ENCODE measurements at regions not wholly inside any gene's neighbourhood (a gene's known extent, or its start where the extent isn't known, plus 50 kb on each side); places are given as distances from the start of the nearest gene placed in this dataset.

DNA sequence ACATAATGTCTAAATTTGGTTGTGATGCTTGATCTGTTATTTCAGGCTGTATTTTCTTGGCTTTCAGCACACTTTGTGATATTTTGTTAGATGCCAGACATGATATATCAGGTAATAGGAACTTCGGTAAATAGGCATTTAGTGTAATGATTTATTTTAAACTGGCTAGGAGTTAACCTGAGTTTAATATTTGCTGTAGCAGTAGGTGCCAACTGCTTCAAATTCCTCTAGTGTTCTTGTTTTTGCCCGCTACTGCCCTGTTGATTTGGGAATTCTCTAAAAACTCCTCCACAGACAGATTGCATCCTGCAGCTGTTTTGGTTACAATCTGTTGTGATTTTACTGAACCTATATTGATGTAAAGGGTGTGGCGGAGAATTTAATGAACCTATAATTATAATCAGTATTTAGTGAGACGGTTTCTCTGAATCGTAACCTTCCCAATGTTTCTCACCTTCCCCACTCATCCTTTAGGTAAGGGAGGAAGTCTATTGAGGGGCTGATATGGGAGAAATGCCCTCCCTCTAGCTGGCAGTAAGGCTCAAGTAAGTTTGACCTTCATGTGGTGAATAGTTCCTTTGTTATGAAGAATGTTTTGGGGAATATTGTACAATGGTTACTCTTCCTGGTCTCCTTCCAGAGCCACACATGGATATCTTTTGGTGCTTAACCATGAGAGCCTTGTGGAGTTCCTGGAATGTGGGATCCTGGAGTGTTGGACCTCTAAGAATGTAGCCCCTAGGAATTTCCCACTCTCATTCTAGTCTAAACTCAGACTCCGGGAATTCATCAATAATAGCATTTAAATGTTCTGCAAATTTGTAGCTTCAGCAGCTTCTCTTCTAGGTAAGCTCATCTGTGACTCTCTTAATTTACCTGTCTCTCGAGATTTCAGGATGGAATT, 634.1 kb downstream of the FSCB start:
- Histone ChIP-seq H3K27ac (ENCODE audit: low read depth, low read length) (peak overlapping the region; percentile 74), H3K27me3 (ENCODE audit: control insufficient read depth, insufficient read depth, low read length) (no peaks in the 10 kb centered on the region), H3K4me1 (ENCODE audit: control insufficient read depth, insufficient read depth, low read length) (peaks cover 20% of the 10 kb centered on the region), H3K9ac (ENCODE audit: low read depth, low read length) (no peak overlapping the region; the same call in 1 of the 2 replicates), H3K36me3 (ENCODE audit: control insufficient read depth, insufficient read depth, low read length) (no peaks in the 10 kb centered on the region), H3K4me3 (ENCODE audit: low read depth, low read length) (peak overlapping the region; percentile 42; the same call in 1 of the 2 replicates), H3K9me3 (ENCODE audit: control insufficient read depth, insufficient read depth, low read length) (no peaks in the 10 kb centered on the region)

DNA sequence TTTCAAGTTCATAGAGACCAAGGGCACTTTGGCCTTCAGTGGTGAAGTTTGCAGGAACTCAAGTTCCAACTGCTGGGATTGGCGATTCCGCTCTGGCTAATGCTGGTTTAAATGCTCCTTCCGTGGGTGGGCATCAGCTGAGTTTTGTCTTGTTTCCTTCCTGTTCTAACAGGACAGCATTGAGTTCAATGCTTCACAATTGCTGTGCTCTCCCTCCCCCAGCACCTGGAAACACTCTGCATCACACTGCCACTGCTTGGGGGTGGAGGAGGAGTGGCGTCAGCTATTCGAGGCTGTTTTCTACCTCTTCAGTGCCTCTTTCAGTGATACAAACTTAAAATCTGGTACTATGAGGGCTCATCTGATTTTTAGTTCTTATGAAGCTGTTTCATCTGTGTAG, 634.9 kb downstream of the FSCB start:
- H3K9ac ChIP-seq (ENCODE audit: low read depth, low read length), result peak overlapping the region; percentile 26; the same call in 1 of the 2 replicates
- no peaks in the 10 kb centered on the region for H3K27me3 ChIP-seq (ENCODE audit: control insufficient read depth, insufficient read depth, low read length)
- H3K36me3 ChIP-seq (ENCODE audit: control insufficient read depth, insufficient read depth, low read length), result no peaks in the 10 kb centered on the region
- H3K4me3 ChIP-seq (ENCODE audit: low read depth, low read length), result peak overlapping the region; percentile 42; the same call in 1 of the 2 replicates
- peaks cover 20% of the 10 kb centered on the region for H3K4me1 ChIP-seq (ENCODE audit: control insufficient read depth, insufficient read depth, low read length)
- peak overlapping the region; percentile 74 for H3K27ac ChIP-seq (ENCODE audit: low read depth, low read length)
- H3K9me3 ChIP-seq (ENCODE audit: control insufficient read depth, insufficient read depth, low read length), result no peaks in the 10 kb centered on the region

DNA sequence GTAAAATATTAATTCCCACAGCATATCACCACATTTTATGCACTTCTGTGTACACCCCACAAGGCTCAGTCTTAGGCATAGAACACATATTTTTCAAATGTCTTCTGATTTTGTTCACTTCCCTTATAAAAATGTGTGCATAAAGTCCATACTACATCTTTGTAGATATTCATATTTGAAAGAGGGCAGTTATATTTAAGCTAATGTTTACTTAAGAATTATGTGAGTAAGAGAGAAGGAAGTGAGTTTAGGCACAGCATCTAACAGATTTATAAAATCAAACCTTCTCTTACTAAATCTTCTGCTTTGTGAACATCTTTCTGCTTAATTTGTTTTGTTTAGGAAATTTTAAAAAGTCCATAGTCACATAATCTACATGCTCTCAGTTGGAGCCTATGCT, 648.1 kb downstream of the FSCB start:
- Histone ChIP-seq H3K9ac (ENCODE audit: low read depth, low read length) (no peak overlapping the region), H3K27ac (ENCODE audit: low read depth, low read length) (no peak overlapping the region), H3K27me3 (ENCODE audit: control insufficient read depth, insufficient read depth, low read length) (no peaks in the 10 kb centered on the region), H3K36me3 (ENCODE audit: control insufficient read depth, insufficient read depth, low read length) (no peaks in the 10 kb centered on the region), H3K4me1 (ENCODE audit: control insufficient read depth, insufficient read depth, low read length) (0 out of 2 replicates have a peak, but pooled peaks cover 4% of the 10 kb centered on the region), H3K9me3 (ENCODE audit: control insufficient read depth, insufficient read depth, low read length) (no peaks in the 10 kb centered on the region), H3K4me3 (ENCODE audit: low read depth, low read length) (no peak overlapping the region)

DNA sequence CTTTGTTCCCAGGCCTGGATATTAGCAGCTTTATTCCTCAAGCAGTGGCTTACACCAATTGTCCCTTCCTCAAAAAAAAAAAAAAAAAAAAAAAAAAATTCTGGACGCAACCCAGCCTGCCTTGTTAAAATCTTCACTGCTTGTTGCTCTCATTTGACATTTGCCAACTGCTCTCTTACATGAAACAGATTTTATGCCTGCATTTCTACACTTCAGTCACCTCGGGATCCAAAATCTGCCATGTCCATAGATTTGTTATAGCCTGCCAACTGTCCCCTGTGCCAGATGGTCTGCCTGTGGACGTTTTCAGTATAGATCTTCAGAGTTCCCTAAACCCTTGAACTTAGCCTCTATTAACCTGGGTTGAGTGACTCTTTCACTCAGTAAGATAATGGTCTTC, 651.5 kb downstream of the FSCB start:
- no peak overlapping the region for H3K27ac ChIP-seq (ENCODE audit: low read depth, low read length)

DNA sequence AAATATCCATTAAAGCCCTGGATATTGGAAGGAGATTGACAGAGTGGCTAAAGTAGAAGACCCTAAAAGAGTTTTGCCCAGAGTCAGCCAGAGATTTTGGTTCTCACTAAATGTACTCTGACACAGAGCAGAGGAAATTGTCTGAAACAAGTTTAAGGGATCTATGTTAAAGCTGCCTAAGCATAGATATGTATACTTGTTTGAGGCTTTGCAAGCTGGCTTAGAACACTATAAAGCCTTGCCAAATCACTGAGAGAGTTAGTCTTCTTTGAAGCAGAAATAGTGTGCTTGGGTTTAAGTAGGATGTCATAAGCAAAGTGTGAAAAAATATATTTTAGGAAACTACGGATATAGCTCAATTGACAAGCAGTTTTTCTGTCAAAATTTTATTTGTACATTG, 653.5 kb downstream of the FSCB start:
- Histone ChIP-seq H3K4me3 (ENCODE audit: low read depth, low read length) (no peak overlapping the region), H3K9me3 (ENCODE audit: control insufficient read depth, insufficient read depth, low read length) (no peaks in the 10 kb centered on the region), H3K27me3 (ENCODE audit: control insufficient read depth, insufficient read depth, low read length) (no peaks in the 10 kb centered on the region), H3K9ac (ENCODE audit: low read depth, low read length) (no peak overlapping the region), H3K36me3 (ENCODE audit: control insufficient read depth, insufficient read depth, low read length) (no peaks in the 10 kb centered on the region), H3K4me1 (ENCODE audit: control insufficient read depth, insufficient read depth, low read length) (no peaks in the 10 kb centered on the region), H3K27ac (ENCODE audit: low read depth, low read length) (no peak overlapping the region)

More for the DNA sequence above, 651.5 kb downstream of the FSCB start:
- Histone ChIP-seq H3K36me3 (ENCODE audit: control insufficient read depth, insufficient read depth, low read length) (no peaks in the 10 kb centered on the region), H3K4me3 (ENCODE audit: low read depth, low read length) (no peak overlapping the region), H3K4me1 (ENCODE audit: control insufficient read depth, insufficient read depth, low read length) (0 out of 2 replicates have a peak, but pooled peaks cover 4% of the 10 kb centered on the region), H3K27me3 (ENCODE audit: control insufficient read depth, insufficient read depth, low read length) (no peaks in the 10 kb centered on the region), H3K9ac (ENCODE audit: low read depth, low read length) (no peak overlapping the region), H3K9me3 (ENCODE audit: control insufficient read depth, insufficient read depth, low read length) (no peaks in the 10 kb centered on the region)

DNA sequence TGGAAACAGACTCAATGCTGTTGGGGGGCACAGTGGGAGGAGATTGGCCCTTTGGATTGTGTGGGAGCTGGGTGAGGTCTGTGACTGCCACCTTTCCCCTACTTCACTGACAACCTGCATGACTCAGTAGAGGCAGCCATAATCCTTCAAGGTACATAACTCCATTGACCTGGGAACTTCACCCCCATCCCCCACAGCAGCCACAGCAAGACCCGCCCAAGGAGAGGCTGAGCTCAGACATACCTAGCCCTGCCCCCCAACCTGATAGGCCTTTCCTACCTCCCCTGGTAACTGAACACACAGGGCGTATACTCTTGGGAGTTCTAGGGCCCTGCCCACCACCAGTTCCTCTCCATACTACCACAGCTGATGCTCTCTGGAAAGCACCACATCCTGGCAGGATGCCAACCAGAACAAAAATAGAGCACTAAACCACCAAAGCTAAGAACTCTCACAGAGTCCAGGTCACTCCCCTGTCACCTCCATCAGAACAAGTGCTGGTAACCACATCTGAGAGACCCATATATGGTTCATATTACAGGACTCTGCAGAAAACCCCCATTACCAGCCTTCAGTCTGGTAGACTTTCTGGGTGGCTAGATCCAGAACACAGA, 703.9 kb downstream of the FSCB start:
- 0 out of 2 replicates have a peak, but pooled peaks cover 5% of the 10 kb centered on the region for H3K9me3 ChIP-seq (ENCODE audit: control insufficient read depth, insufficient read depth, low read length)
- no peaks in the 10 kb centered on the region for H3K36me3 ChIP-seq (ENCODE audit: control insufficient read depth, insufficient read depth, low read length)
- H3K4me3 ChIP-seq (ENCODE audit: low read depth, low read length), result no peak overlapping the region
- no peaks in the 10 kb centered on the region for H3K27me3 ChIP-seq (ENCODE audit: control insufficient read depth, insufficient read depth, low read length)
- no peak overlapping the region for H3K9ac ChIP-seq (ENCODE audit: low read depth, low read length)
- no peaks in the 10 kb centered on the region for H3K4me1 ChIP-seq (ENCODE audit: control insufficient read depth, insufficient read depth, low read length)
- H3K27ac ChIP-seq (ENCODE audit: low read depth, low read length), result no peak overlapping the region

DNA sequence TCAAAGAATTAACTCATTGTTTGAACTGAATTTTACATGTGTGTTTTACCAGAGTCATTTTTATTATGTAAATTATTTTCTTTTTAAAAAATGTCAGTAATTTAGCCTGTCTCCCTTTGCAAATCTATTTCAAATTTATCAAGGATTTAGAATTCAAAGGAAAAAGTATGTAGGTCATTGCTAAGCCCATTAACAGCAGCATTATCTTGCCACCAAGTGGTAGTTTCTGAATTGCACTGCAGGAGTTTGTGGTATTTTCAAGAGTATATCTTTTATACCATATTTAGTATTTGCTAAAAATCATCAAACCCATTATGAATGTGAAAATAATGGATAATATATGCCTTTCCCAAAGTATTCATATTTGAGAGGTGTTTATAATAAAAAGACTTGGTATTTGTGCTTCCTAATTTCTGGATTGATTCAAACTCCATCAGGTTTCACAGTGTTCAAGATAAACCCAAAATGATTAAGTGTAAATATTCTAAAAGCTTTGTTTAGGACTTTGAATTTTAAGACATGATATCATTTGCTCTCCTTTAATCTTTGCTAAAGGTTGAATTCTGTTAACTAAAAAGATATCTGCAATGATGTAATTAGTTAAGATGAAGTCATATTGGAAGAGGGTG, 711.4 kb downstream of the FSCB start:
- no peak overlapping the region for H3K4me3 ChIP-seq (ENCODE audit: low read depth, low read length)
- H3K9ac ChIP-seq (ENCODE audit: low read depth, low read length), result no peak overlapping the region
- no peaks in the 10 kb centered on the region for H3K36me3 ChIP-seq (ENCODE audit: control insufficient read depth, insufficient read depth, low read length)
- no peaks in the 10 kb centered on the region for H3K27me3 ChIP-seq (ENCODE audit: control insufficient read depth, insufficient read depth, low read length)
- peaks cover 15% of the 10 kb centered on the region; the same call in 1 of the 2 replicates for H3K4me1 ChIP-seq (ENCODE audit: control insufficient read depth, insufficient read depth, low read length)
- H3K27ac ChIP-seq (ENCODE audit: low read depth, low read length), result no peak overlapping the region
- H3K9me3 ChIP-seq (ENCODE audit: control insufficient read depth, insufficient read depth, low read length), result no peaks in the 10 kb centered on the region

DNA sequence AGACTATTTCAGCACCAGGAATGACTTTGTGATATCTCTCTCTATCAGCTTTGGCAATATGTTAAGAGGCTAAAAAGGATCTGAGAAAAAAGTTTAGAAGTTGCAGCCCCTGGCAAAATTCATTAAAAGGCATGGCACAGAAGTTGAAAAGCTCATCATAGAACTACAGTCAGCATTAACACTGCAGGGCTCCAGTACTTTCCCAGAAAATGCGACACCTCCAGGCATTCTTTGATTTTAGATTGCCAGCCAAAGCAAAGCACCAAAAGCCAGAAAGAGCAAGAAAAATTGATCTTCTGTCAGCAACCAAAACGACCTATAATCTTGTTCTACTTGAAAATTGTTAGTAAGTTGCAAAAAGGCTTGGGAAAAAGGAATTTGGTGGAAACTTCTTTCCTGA, 713.5 kb downstream of the FSCB start:
- Histone ChIP-seq H3K9ac (ENCODE audit: low read depth, low read length) (no peak overlapping the region), H3K4me3 (ENCODE audit: low read depth, low read length) (no peak overlapping the region), H3K36me3 (ENCODE audit: control insufficient read depth, insufficient read depth, low read length) (no peaks in the 10 kb centered on the region), H3K9me3 (ENCODE audit: control insufficient read depth, insufficient read depth, low read length) (no peaks in the 10 kb centered on the region), H3K27me3 (ENCODE audit: control insufficient read depth, insufficient read depth, low read length) (no peaks in the 10 kb centered on the region), H3K27ac (ENCODE audit: low read depth, low read length) (no peak overlapping the region), H3K4me1 (ENCODE audit: control insufficient read depth, insufficient read depth, low read length) (peaks cover 17% of the 10 kb centered on the region; the same call in 1 of the 2 replicates)

DNA sequence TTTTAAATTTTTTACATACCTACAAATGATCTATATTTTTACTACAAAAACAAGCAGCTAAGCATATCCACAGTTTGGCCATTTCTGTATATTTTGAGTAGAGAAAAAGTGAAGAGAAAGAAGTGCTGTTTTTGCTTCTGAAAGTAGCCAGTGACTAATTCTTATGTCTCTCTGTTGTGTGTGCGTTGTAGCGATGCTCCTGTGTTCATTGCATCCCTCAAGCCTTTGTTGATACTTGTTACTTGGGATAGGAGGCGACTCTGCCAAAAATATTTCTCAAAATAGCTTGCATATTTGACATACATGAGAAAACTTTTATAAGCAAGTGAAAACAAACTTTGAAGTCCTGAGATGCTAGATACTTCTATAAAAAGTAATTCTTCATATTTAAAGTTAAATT, 714.1 kb downstream of the FSCB start:
- Histone ChIP-seq H3K9me3 (ENCODE audit: control insufficient read depth, insufficient read depth, low read length) (no peaks in the 10 kb centered on the region), H3K4me3 (ENCODE audit: low read depth, low read length) (no peak overlapping the region), H3K27ac (ENCODE audit: low read depth, low read length) (no peak overlapping the region), H3K36me3 (ENCODE audit: control insufficient read depth, insufficient read depth, low read length) (no peaks in the 10 kb centered on the region), H3K4me1 (ENCODE audit: control insufficient read depth, insufficient read depth, low read length) (peaks cover 17% of the 10 kb centered on the region; the same call in 1 of the 2 replicates), H3K9ac (ENCODE audit: low read depth, low read length) (no peak overlapping the region), H3K27me3 (ENCODE audit: control insufficient read depth, insufficient read depth, low read length) (no peaks in the 10 kb centered on the region)

DNA sequence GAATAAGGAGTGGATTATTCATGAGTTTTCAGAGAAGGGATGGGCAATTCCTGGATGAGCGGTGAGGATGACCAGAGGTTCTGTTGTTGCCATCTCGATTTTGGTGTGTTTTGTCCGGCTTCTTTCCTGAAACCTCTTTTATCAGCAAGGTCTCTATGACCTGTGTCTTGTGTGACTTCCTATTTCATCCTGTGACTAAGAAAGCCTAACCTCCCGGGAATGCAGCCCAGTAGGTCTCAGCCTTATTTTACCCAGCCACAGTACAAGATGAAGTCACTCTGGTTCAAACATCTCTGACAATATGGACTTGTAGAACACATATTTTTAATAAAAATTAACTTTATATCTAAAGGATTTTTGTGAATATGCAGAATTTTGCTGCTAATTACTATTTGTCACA, 716.4 kb downstream of the FSCB start:
- Histone ChIP-seq H3K27me3 (ENCODE audit: control insufficient read depth, insufficient read depth, low read length) (no peaks in the 10 kb centered on the region), H3K9me3 (ENCODE audit: control insufficient read depth, insufficient read depth, low read length) (no peaks in the 10 kb centered on the region), H3K27ac (ENCODE audit: low read depth, low read length) (no peak overlapping the region), H3K4me1 (ENCODE audit: control insufficient read depth, insufficient read depth, low read length) (peaks cover 11% of the 10 kb centered on the region), H3K4me3 (ENCODE audit: low read depth, low read length) (no peak overlapping the region), H3K9ac (ENCODE audit: low read depth, low read length) (no peak overlapping the region), H3K36me3 (ENCODE audit: control insufficient read depth, insufficient read depth, low read length) (no peaks in the 10 kb centered on the region)

DNA sequence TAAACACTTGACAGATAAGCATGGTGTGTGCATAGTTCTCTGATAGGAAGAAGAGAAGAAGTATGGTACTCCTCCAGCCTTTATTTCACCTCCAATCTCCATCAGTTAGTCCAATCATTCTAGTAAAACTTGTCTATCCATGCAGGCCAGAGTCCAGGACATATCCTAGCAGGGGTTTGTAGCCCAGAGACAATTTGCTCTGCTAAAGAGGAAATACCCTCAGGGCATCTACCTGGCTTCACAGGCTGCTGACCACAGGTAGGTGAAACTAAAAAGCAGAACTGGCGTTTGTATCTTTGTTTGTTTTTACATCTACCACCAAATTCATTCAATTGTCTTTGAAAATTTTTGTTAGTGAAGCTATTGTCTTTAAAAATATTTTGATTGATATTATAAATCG, 717.6 kb downstream of the FSCB start:
- H3K9me3 ChIP-seq (ENCODE audit: control insufficient read depth, insufficient read depth, low read length), result no peaks in the 10 kb centered on the region
- H3K27ac ChIP-seq (ENCODE audit: low read depth, low read length), result no peak overlapping the region
- H3K27me3 ChIP-seq (ENCODE audit: control insufficient read depth, insufficient read depth, low read length), result no peaks in the 10 kb centered on the region
- H3K36me3 ChIP-seq (ENCODE audit: control insufficient read depth, insufficient read depth, low read length), result no peaks in the 10 kb centered on the region
- peaks cover 13% of the 10 kb centered on the region for H3K4me1 ChIP-seq (ENCODE audit: control insufficient read depth, insufficient read depth, low read length)
- no peak overlapping the region for H3K4me3 ChIP-seq (ENCODE audit: low read depth, low read length)
- no peak overlapping the region for H3K9ac ChIP-seq (ENCODE audit: low read depth, low read length)

Data from HUES48 (cell line).